ENCODE measurements at regions not wholly inside any gene's neighbourhood (a gene's known extent, or its start where the extent isn't known, plus 50 kb on each side); places are given as distances from the start of the nearest gene placed in this dataset.

DNA sequence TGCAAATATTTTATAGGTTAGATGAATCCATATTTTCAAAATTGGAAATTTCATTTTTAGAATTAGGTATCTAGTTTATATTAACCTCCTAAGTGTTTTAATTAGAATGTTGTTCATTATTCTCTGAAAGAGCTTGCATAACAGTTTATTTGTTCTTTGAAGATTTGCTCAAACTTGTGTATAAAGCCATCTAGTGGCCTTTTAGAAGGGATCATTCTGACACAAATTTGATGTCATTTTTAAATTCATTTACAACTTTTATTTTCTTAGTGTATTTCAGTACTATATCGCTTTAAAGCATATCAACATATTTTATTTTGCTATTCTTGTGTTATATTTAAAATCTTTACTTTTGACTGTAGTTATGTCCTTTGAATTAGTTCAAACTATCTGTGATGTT lies 527.0 kb upstream of the NRG3 start:
- Histone ChIP-seq H3K9ac (replicated peaks in 1 of 4; ENCODE audit: extremely low read depth in 1 of 4, low read depth in 3 of 4, low read length in 3 of 4) (no peak overlapping the region), H3K79me1 (ENCODE audit: low read depth, low read length) (no peaks in the 10 kb centered on the region), H2BK20ac (ENCODE audit: low read length) (no peak overlapping the region), H3K79me2 (ENCODE audit: control insufficient read depth in 1 of 2, insufficient read depth in 2 of 2, low read length in 2 of 2) (no peaks in the 10 kb centered on the region), H3K4me2 (ENCODE audit: insufficient read depth in 1 of 2, low read depth in 2 of 2, low read length in 2 of 2) (no peak overlapping the region), H3K23me2 (ENCODE audit: low read depth, low read length) (no peaks in the 10 kb centered on the region), H4K5ac (ENCODE audit: insufficient read length, low read depth, low read length) (no peak overlapping the region), H3K56ac (replicated peaks; ENCODE audit: insufficient read length, low read depth, low read length) (no peak overlapping the region), H4K8ac (ENCODE audit: extremely low read depth, insufficient read depth, low read length) (no peak overlapping the region), H3K14ac (ENCODE audit: insufficient read length) (no peak overlapping the region), H4K91ac (replicated peaks; ENCODE audit: insufficient read length, low read length) (no peak overlapping the region), H2BK15ac (ENCODE audit: low read length) (no peak overlapping the region), H3K36me3 (ENCODE audit: control insufficient read depth in 2 of 4, insufficient read depth in 4 of 4, low read length in 3 of 4) (no peaks in the 10 kb centered on the region), H3K4me1 (replicated peaks in 1 of 4; ENCODE audit: control insufficient read depth in 3 of 4, insufficient read depth in 4 of 4, low read length in 3 of 4) (no peaks in the 10 kb centered on the region), H2AK5ac (ENCODE audit: low read depth, low read length) (no peak overlapping the region), H3K9me3 (ENCODE audit: insufficient read depth in 2 of 2, low read depth in 1 of 2, low read length in 1 of 2) (no peaks in the 10 kb centered on the region), H2BK12ac (ENCODE audit: low read depth, low read length) (no peak overlapping the region), H3K27ac (ENCODE audit: low read depth, low read length) (no peak overlapping the region), H4K20me1 (replicated peaks in 1 of 2; ENCODE audit: control insufficient read depth in 1 of 2, insufficient read depth in 2 of 2, low read length in 2 of 2) (no peaks in the 10 kb centered on the region), H2AFZ (ENCODE audit: low read length) (no peak overlapping the region), H2BK5ac (ENCODE audit: low read depth, low read length) (no peak overlapping the region), H3K4me3 (ENCODE audit: extremely low read depth in 1 of 4, insufficient read depth in 2 of 4, low read depth in 3 of 4, low read length in 4 of 4) (no peak overlapping the region), H3K4ac (replicated peaks; ENCODE audit: insufficient read length, low read depth, low read length) (no peak overlapping the region), H3K23ac (ENCODE audit: insufficient read length) (no peak overlapping the region), H2BK120ac (replicated peaks; ENCODE audit: low read depth, low read length) (no peak overlapping the region), H3K27me3 (replicated peaks in 1 of 4; ENCODE audit: control insufficient read depth in 3 of 4, extremely low read depth in 1 of 4, insufficient read depth in 3 of 4, low read length in 3 of 4) (no peaks in the 10 kb centered on the region), H3K18ac (ENCODE audit: extremely low read depth, low read length) (no peak overlapping the region)
- WGBS, 2 experiments (ENCODE audit: extremely low coverage in 1 of 2, insufficient coverage in 1 of 2, insufficient read length in 1 of 2, insufficient replicate concordance in 2 of 2, low coverage in 1 of 2, low lambda C conversion rate in 2 of 2, missing lambda C conversion rate in 1 of 2) = 93% methylated on average over 1 of the region's 1 CpG; no CpG with 5 or more reads in 1 of the 2 experiments
- no peak for FAIRE-seq
- DNase-seq (ENCODE audit: low read depth in 1 of 2, low spot score in 2 of 2) = no peak
- CTCF ChIA-PET (ENCODE audit: partially characterized antibody) = interaction anchor here (0.6 kb wide), 1 partner anchor 256 kb away, joined by 3 read pairs; no protein-coding TSS in a partner anchor
- TF ChIP-seq CHD2 (IDR thresholded peaks at IDR 0.05; ENCODE audit: low read length) (no peak), SAP30 (IDR thresholded peaks at IDR 0.05; ENCODE audit: insufficient read depth, insufficient replicate concordance, low read length) (no peak), TAF7 (optimal IDR thresholded peaks at IDR 0.05; ENCODE audit: borderline replicate concordance, low read depth, low read length) (no peak), CREB1 (IDR thresholded peaks at IDR 0.05) (no peak), RBBP5 (IDR thresholded peaks at IDR 0.05; ENCODE audit: borderline replicate concordance, low read depth, low read length) (no peak), BCL11A (IDR thresholded peaks at IDR 0.05; ENCODE audit: low read depth in 2 of 2, low read length in 2 of 2) (no peak)
- TF ChIP-seq, protein P1, sequence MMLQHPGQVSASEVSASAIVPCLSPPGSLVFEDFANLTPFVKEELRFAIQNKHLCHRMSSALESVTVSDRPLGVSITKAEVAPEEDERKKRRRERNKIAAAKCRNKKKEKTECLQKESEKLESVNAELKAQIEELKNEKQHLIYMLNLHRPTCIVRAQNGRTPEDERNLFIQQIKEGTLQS (IDR thresholded peaks at IDR 0.05; ENCODE audit: insufficient read depth, low read depth, low read length) = no peak
- TF ChIP-seq, protein P2, sequence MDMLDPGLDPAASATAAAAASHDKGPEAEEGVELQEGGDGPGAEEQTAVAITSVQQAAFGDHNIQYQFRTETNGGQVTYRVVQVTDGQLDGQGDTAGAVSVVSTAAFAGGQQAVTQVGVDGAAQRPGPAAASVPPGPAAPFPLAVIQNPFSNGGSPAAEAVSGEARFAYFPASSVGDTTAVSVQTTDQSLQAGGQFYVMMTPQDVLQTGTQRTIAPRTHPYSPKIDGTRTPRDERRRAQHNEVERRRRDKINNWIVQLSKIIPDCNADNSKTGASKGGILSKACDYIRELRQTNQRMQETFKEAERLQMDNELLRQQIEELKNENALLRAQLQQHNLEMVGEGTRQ (IDR thresholded peaks at IDR 0.05; ENCODE audit: low read length) = no peak
- POLR2A ChIA-PET (ENCODE audit: partially characterized antibody) = no interaction called here
